CD1c-positive myeloid dendritic cell (primary cell): ENCODE measurements at regions not wholly inside any gene's neighbourhood (a gene's known extent, or its start where the extent isn't known, plus 50 kb on each side); places are given as distances from the start of the nearest gene placed in this dataset.

Source experiments
- DNase-seq: peaks from one replicate; pipeline ENCODE4 v3.0.0-alpha.2; 2016; ENCODE audit errors: extremely low spot score

GRCh38 chr11:116257883-116258282, 514.9 kb downstream of the BUD13 start:
- no peak for DNase-seq

GRCh38 chr11:116257092-116257491, 515.7 kb downstream of the BUD13 start:
- no peak for DNase-seq

- no peak for DNase-seq
Observed at GRCh38 chr11:116256215-116256614, 516.6 kb downstream of the BUD13 start.

- DNase-seq: no peak
Observed at GRCh38 chr11:116255321-116255953, 517.4 kb downstream of the BUD13 start.

GRCh38 chr11:116250155-116250554, 522.6 kb downstream of the BUD13 start:
- no peak for DNase-seq

- no peak for DNase-seq
Observed at GRCh38 chr11:116249561-116249960, 523.2 kb downstream of the BUD13 start.

GRCh38 chr11:116244889-116245288, 527.9 kb downstream of the BUD13 start:
- DNase-seq: no peak

GRCh38 chr11:116244439-116244838, 528.3 kb downstream of the BUD13 start:
- DNase-seq: no peak

- DNase-seq: no peak
Observed at GRCh38 chr11:116243991-116244390, 528.8 kb downstream of the BUD13 start.

- DNase-seq: no peak
Observed at GRCh38 chr11:116242006-116242405, 530.8 kb downstream of the BUD13 start.

- no peak for DNase-seq
Observed at GRCh38 chr11:116240710-116241109, 532.1 kb downstream of the BUD13 start.

GRCh38 chr11:116239247-116239646, 533.5 kb downstream of the BUD13 start:
- no peak for DNase-seq

GRCh38 chr11:116234989-116235568, 537.7 kb downstream of the BUD13 start:
- no peak for DNase-seq

- DNase-seq: no peak
Observed at GRCh38 chr11:116233561-116233960, 539.2 kb downstream of the BUD13 start.

- DNase-seq: no peak
Observed at GRCh38 chr11:116232364-116232828, 540.4 kb downstream of the BUD13 start.

GRCh38 chr11:116231543-116231942, 541.2 kb downstream of the BUD13 start:
- DNase-seq: no peak

- no peak for DNase-seq
Observed at GRCh38 chr11:116230438-116230837, 542.3 kb downstream of the BUD13 start.

- no peak for DNase-seq
Observed at GRCh38 chr11:116229236-116229970, 543.4 kb downstream of the BUD13 start.

- DNase-seq: no peak
Observed at GRCh38 chr11:116226731-116227130, 546.1 kb downstream of the BUD13 start.

- DNase-seq: no peak
Observed at GRCh38 chr11:116225784-116226585, 546.8 kb downstream of the BUD13 start.

- no peak for DNase-seq
Observed at GRCh38 chr11:116225236-116225635, 547.6 kb downstream of the BUD13 start.

GRCh38 chr11:116224889-116225200, 547.9 kb downstream of the BUD13 start:
- no peak for DNase-seq
